Smooth muscle cell (in vitro differentiated cells): ENCODE measurements at regions not wholly inside any gene's neighbourhood (a gene's known extent, or its start where the extent isn't known, plus 50 kb on each side); places are given as distances from the start of the nearest gene placed in this dataset.

ENCODE experiments used
- DNase-seq: peaks from one replicate; lab custom pipeline; 2025; ENCODE audit not compliant: unreplicated experiment; lab: John Stamatoyannopoulos, UW
- H2AFZ ChIP-seq: fragments of 200-600 bp; sonication (generic); 2 replicates; pipeline ENCODE4 v1.6.0; 2016; ENCODE audit warnings: antibody characterized with exemption, low read depth, mild to moderate bottlenecking
- H3F3A ChIP-seq: fragments of 200-600 bp; sonication (generic); 2 replicates; pipeline ENCODE4 v1.6.0; 2017; ENCODE audit warnings: antibody characterized with exemption, low read depth
- H3K27ac ChIP-seq: fragments of 200-600 bp; sonication (generic); 2 replicates; pipeline ENCODE4 v1.5.1; 2016; ENCODE audit warnings: low read depth, mild to moderate bottlenecking
- H3K27me3 ChIP-seq: fragments of 200-600 bp; sonication (generic); 2 replicates; pipeline ENCODE4 v1.6.1; 2016; ENCODE audit warnings: low read depth, mild to moderate bottlenecking
- H3K36me3 ChIP-seq: fragments of 200-600 bp; sonication (generic); 2 replicates; pipeline ENCODE4 v1.5.1; 2016; ENCODE audit warnings: low read depth
- H3K4me1 ChIP-seq: fragments of 200-600 bp; sonication (generic); 2 replicates; pipeline ENCODE4 v1.5.1; 2016; ENCODE audit warnings: low read depth
- H3K4me2 ChIP-seq: fragments of 200-600 bp; sonication (generic); 2 replicates; pipeline ENCODE4 v1.6.0; 2016; ENCODE audit warnings: mild to moderate bottlenecking
- H3K4me3 ChIP-seq: fragments of 200-600 bp; sonication (generic); 2 replicates; pipeline ENCODE4 v1.5.1; 2016; ENCODE audit warnings: mild to moderate bottlenecking
- H3K79me2 ChIP-seq: fragments of 200-600 bp; sonication (generic); 2 replicates; pipeline ENCODE4 v1.6.0; 2016; ENCODE audit warnings: low read depth, mild to moderate bottlenecking
- H3K9ac ChIP-seq: fragments of 200-600 bp; sonication (generic); 2 replicates; pipeline ENCODE4 v1.6.0; 2016; ENCODE audit warnings: low read depth
- H3K9me3 ChIP-seq: fragments of 200-600 bp; sonication (generic); replicated peaks from 2 replicates; pipeline ENCODE4 v1.5.1; 2016; ENCODE audit warnings: low read depth
- H4K20me1 ChIP-seq: fragments of 200-600 bp; sonication (generic); 2 replicates; pipeline ENCODE4 v1.6.0; 2016; ENCODE audit warnings: low read depth
- CTCF ChIP-seq: fragments of 200-600 bp; sonication (generic); IDR thresholded peaks from 2 replicates; pipeline ENCODE4 v1.5.1; 2017; ENCODE audit warnings: borderline replicate concordance, mild to moderate bottlenecking, antibody characterized with exemption; ENCODE audit not compliant: insufficient read depth, poor library complexity, severe bottlenecking
- WGBS: methylation state at CpG from one replicate; pipeline ENCODE4 v1.1.7; 2016; ENCODE audit warnings: low lambda C conversion rate; 5-methylcytosine and 5-hydroxymethylcytosine counted together

- H3K27ac ChIP-seq = peak overlapping the region; percentile 70
- peaks cover 73% of the 10 kb centered on the region for H3K79me2 ChIP-seq
Measured at GRCh38 chr5:124675931-124676846, 70.2 kb downstream of the ZNF608 start.

GRCh38 chr5:124671193-124671592, 75.2 kb downstream of the ZNF608 start:
- no peak overlapping the region for H3K4me3 ChIP-seq
- H3K4me1 ChIP-seq = peaks cover 47% of the 10 kb centered on the region
- peaks cover 73% of the 10 kb centered on the region for H4K20me1 ChIP-seq
- no peaks in the 10 kb centered on the region for H3K27me3 ChIP-seq
- no peak for DNase-seq
- peak overlapping the region; percentile 83 for H3K4me2 ChIP-seq
- peaks cover 14% of the 10 kb centered on the region for H3F3A ChIP-seq
- H3K27ac ChIP-seq = peak overlapping the region; percentile 86
- H3K36me3 ChIP-seq = no peaks in the 10 kb centered on the region
- H3K9me3 ChIP-seq = no peaks in the 10 kb centered on the region
- no peak overlapping the region for H2AFZ ChIP-seq
- H3K79me2 ChIP-seq = peaks cover 74% of the 10 kb centered on the region
- H3K9ac ChIP-seq = no peak overlapping the region
- no peak for TF ChIP-seq CTCF
- WGBS = 90% methylated on average over 1 of the region's 1 CpG

More at GRCh38 chr5:124675931-124676846, 70.2 kb downstream of the ZNF608 start:
- Histone ChIP-seq H3K4me2 (peak overlapping the region; percentile 77), H4K20me1 (peaks cover 48% of the 10 kb centered on the region), H3K9ac (no peak overlapping the region), H3K27me3 (no peaks in the 10 kb centered on the region), H3K36me3 (no peaks in the 10 kb centered on the region), H3K4me1 (peaks cover 60% of the 10 kb centered on the region), H3F3A (peaks cover 15% of the 10 kb centered on the region), H3K4me3 (no peak overlapping the region), H3K9me3 (no peaks in the 10 kb centered on the region), H2AFZ (no peak overlapping the region)
- WGBS = 95% methylated on average over 6 of the region's 6 CpGs
- no peak for DNase-seq
- no peak for TF ChIP-seq CTCF

- Histone ChIP-seq H3K4me2 (peak overlapping the region; percentile 83), H3K4me3 (no peak overlapping the region), H3K4me1 (peaks cover 46% of the 10 kb centered on the region), H3K9ac (peak overlapping the region; percentile 35), H3K27me3 (no peaks in the 10 kb centered on the region), H2AFZ (no peak overlapping the region), H3K27ac (peak overlapping the region; percentile 86), H3K36me3 (no peaks in the 10 kb centered on the region), H3F3A (peaks cover 14% of the 10 kb centered on the region), H4K20me1 (peaks cover 74% of the 10 kb centered on the region), H3K9me3 (no peaks in the 10 kb centered on the region), H3K79me2 (peaks cover 74% of the 10 kb centered on the region)
- WGBS = 31% methylated on average over 3 of the region's 3 CpGs
- DNase-seq = no peak
- no peak for TF ChIP-seq CTCF
Measured at GRCh38 chr5:124670722-124671184, 75.7 kb downstream of the ZNF608 start.
